SK-N-SH (cell line): ENCODE measurements at regions not wholly inside any gene's neighbourhood (a gene's known extent, or its start where the extent isn't known, plus 50 kb on each side); places are given as distances from the start of the nearest gene placed in this dataset.

ENCODE experiments used
- CTCF ChIA-PET: fragments of 300-600, 350-600 bp; formaldehyde crosslinking; extraction: SDS; loops from one replicate; lab custom pipeline; 2021; lab: Yijun Ruan, JAX
- POLR2A ChIA-PET: fragments of 350-600 bp; sonication (Branson Sonifier 250); formaldehyde crosslinking; extraction: SDS; loops from one replicate; lab custom pipeline; 2020; ENCODE audit warnings: antibody characterized with exemption, inconsistent platforms; lab: Yijun Ruan, JAX
- DNase-seq: peaks from one replicate; pipeline ENCODE4 v3.0.0; 2012
- H2AFZ ChIP-seq: fragments of 200-600 bp; sonication (generic); 2 replicates; pipeline ENCODE4 v1.8.1; 2016; ENCODE audit warnings: antibody characterized with exemption, mild to moderate bottlenecking, low read depth
- H3F3A ChIP-seq: fragments of 200-600 bp; sonication (generic); replicated peaks from 2 replicates; pipeline ENCODE3; 2016; ENCODE audit warnings: antibody characterized with exemption, mild to moderate bottlenecking; ENCODE audit not compliant: insufficient read depth
- H3K27ac ChIP-seq, 2 experiments: fragments of 200-500 bp in 1 of 2; fragments of 200-600 bp in 1 of 2; sonication (Bioruptor generic) in 1 of 2; sonication (generic), shearing (Covaris generic) in 1 of 2; 2 replicates each; pipeline versions ENCODE4 v1.5.1 to v1.6.1; 2014 to 2016; ENCODE audit warnings: low read depth in 2 of 2, inconsistent platforms in 1 of 2, low read length in 1 of 2, mild to moderate bottlenecking in 1 of 2, mixed read lengths in 1 of 2
- H3K27me3 ChIP-seq: fragments of 200-600 bp; sonication (generic), shearing (Covaris generic); 2 replicates; pipeline ENCODE4 v1.6.1; 2016; ENCODE audit warnings: mixed run types; ENCODE audit not compliant: insufficient read depth
- H3K36me3 ChIP-seq, 2 experiments: fragments of 200-500 bp in 1 of 2; fragments of 200-600 bp in 1 of 2; sonication (Bioruptor generic) in 1 of 2; sonication (generic) in 1 of 2; replicated peaks in 1 of 2; 2 replicates each; pipeline versions ENCODE3 to v1.5.1; 2014 to 2016; ENCODE audit warnings: low read length in 1 of 2, mild to moderate bottlenecking in 1 of 2; ENCODE audit not compliant: insufficient read depth in 2 of 2, control insufficient read depth in 1 of 2
- H3K4me1 ChIP-seq, 2 experiments: fragments of 200-500 bp in 1 of 2; fragments of 200-600 bp in 1 of 2; sonication (Bioruptor generic) in 1 of 2; sonication (generic), shearing (Covaris generic) in 1 of 2; 2 replicates each; pipeline versions ENCODE4 v1.5.1 to v1.6.1; 2014 to 2016; ENCODE audit warnings: low read depth in 1 of 2, low read length in 1 of 2, mixed run types in 1 of 2; ENCODE audit not compliant: insufficient read depth in 2 of 2, control insufficient read depth in 1 of 2
- H3K4me2 ChIP-seq: fragments of 200-600 bp; sonication (generic), shearing (Covaris generic); 2 replicates; pipeline ENCODE4 v1.6.1; 2017; ENCODE audit warnings: mixed run types
- H3K4me3 ChIP-seq, 2 experiments: fragments of 200-500 bp in 1 of 2; fragments of 200-600 bp in 1 of 2; sonication (Bioruptor generic) in 1 of 2; sonication (generic), shearing (Covaris generic) in 1 of 2; 2 replicates each; pipeline versions ENCODE4 v1.5.1 to v1.8.1; 2014 to 2016; ENCODE audit warnings: low read depth in 2 of 2, inconsistent platforms in 1 of 2, low read length in 1 of 2, mild to moderate bottlenecking in 1 of 2, mixed read lengths in 1 of 2, moderate library complexity in 1 of 2
- H3K79me2 ChIP-seq: fragments of 200-600 bp; sonication (generic); 2 replicates; pipeline ENCODE4 v1.8.1; 2017; ENCODE audit warnings: mild to moderate bottlenecking; ENCODE audit not compliant: insufficient read depth
- H3K9ac ChIP-seq: fragments of 200-600 bp; sonication (generic); 2 replicates; pipeline ENCODE4 v1.6.1; 2017; ENCODE audit warnings: mixed run types
- H3K9me2 ChIP-seq: fragments of 200-600 bp; sonication (generic); 2 replicates; pipeline ENCODE4 v1.6.1; 2017; ENCODE audit warnings: mixed run types
- H3K9me3 ChIP-seq: fragments of 200-600 bp; sonication (generic); 2 replicates; pipeline ENCODE4 v1.6.1; 2017; ENCODE audit warnings: mixed run types, mild to moderate bottlenecking, moderate library complexity
- H4K20me1 ChIP-seq: fragments of 200-600 bp; sonication (generic); 2 replicates; pipeline ENCODE4 v1.6.1; 2017; ENCODE audit warnings: mild to moderate bottlenecking, mixed run types; ENCODE audit not compliant: insufficient read depth
- CHD2 ChIP-seq: fragments of 150-350 bp; IDR thresholded peaks from 2 replicates; pipeline ENCODE4 v1.6.1; 2018; ENCODE audit warnings: low read length; ENCODE audit not compliant: partially characterized antibody
- CTCF ChIP-seq: fragments of 200-600 bp; sonication (generic); IDR thresholded peaks from 2 replicates; pipeline ENCODE4 v1.6.1; 2017; ENCODE audit warnings: antibody characterized with exemption, mild to moderate bottlenecking, moderate library complexity
- ELF1 ChIP-seq: IDR thresholded peaks from 2 replicates; pipeline ENCODE4 v1.4.0; 2012
- GABPA ChIP-seq: IDR thresholded peaks from 2 replicates; pipeline ENCODE4 v1.4.0; 2012; ENCODE audit warnings: low read depth, mild to moderate bottlenecking
- IRF3 ChIP-seq: fragments of 150-350 bp; IDR thresholded peaks from 2 replicates; pipeline ENCODE4 v1.6.1; 2016; ENCODE audit warnings: mild to moderate bottlenecking, low read depth, low read length
- JUND ChIP-seq: IDR thresholded peaks from 2 replicates; pipeline ENCODE4 v1.4.0; 2012
- MEF2A ChIP-seq: IDR thresholded peaks from 2 replicates; pipeline ENCODE4 v1.4.0; 2012; ENCODE audit warnings: low read depth, borderline replicate concordance
- MXI1 ChIP-seq: IDR thresholded peaks from 2 replicates; pipeline ENCODE4 v1.6.1; 2012; ENCODE audit warnings: mild to moderate bottlenecking, low read depth, low read length, improper control_type of control experiment
- POLR2AphosphoS5 ChIP-seq: IDR thresholded peaks from 2 replicates; pipeline ENCODE4 v1.6.1; 2012; ENCODE audit warnings: low read depth, low read length
- RAD21 ChIP-seq: IDR thresholded peaks from 2 replicates; pipeline ENCODE4 v1.6.1; 2012; ENCODE audit warnings: mild to moderate bottlenecking, low read length
- RCOR1 ChIP-seq: fragments of 150-350 bp; IDR thresholded peaks from 2 replicates; pipeline ENCODE4 v1.6.1; 2017; ENCODE audit warnings: antibody characterized with exemption, low read length
- RFX5 ChIP-seq: IDR thresholded peaks from 2 replicates; pipeline ENCODE4 v1.6.1; 2012; ENCODE audit warnings: mild to moderate bottlenecking, improper control_type of control experiment, low read length
- RXRA ChIP-seq: IDR thresholded peaks from 2 replicates; pipeline ENCODE4 v1.4.0; 2012; ENCODE audit warnings: low read depth, mild to moderate bottlenecking, borderline replicate concordance
- SIN3A ChIP-seq: IDR thresholded peaks from 2 replicates; pipeline ENCODE4 v1.6.1; 2012; ENCODE audit warnings: low read depth, mild to moderate bottlenecking, low read length, moderate library complexity, borderline replicate concordance
- TAF1 ChIP-seq: IDR thresholded peaks from 2 replicates; pipeline ENCODE4 v1.6.1; 2012; ENCODE audit warnings: low read depth, mild to moderate bottlenecking, low read length, moderate library complexity, borderline replicate concordance
- USF2 ChIP-seq: fragments of 150-350 bp; IDR thresholded peaks from 2 replicates; pipeline ENCODE4 v1.6.1; 2017; ENCODE audit warnings: antibody characterized with exemption, low read length, low read depth, borderline replicate concordance
- YY1 ChIP-seq: IDR thresholded peaks from 2 replicates; pipeline ENCODE4 v1.4.0; 2012; ENCODE audit warnings: low read depth, mild to moderate bottlenecking
- ZBTB33 ChIP-seq: IDR thresholded peaks from 2 replicates; pipeline ENCODE4 v1.4.0; 2012; ENCODE audit warnings: low read depth, borderline replicate concordance
- WGBS: methylation state at CpG from one replicate; pipeline ENCODE4 v1.1.6; 2017; ENCODE audit warnings: low lambda C conversion rate; 5-methylcytosine and 5-hydroxymethylcytosine counted together
- TF ChIP-seq, protein P1 (sequence below): IDR thresholded peaks from 2 replicates; pipeline ENCODE4 v1.4.0; 2012; ENCODE audit warnings: low read depth, borderline replicate concordance

GRCh38 chr1:55426619-55427018, 211.5 kb upstream of the USP24 start:
- ChIA-PET POLR2A (no interaction called here), CTCF (interaction anchor here (1.2 to 1.5 kb wide), 2 partner anchors 21 to 25 kb away, joined by 3 read pairs; no protein-coding TSS in a partner anchor)
- Histone ChIP-seq H3K27me3 (no peaks in the 10 kb centered on the region), H3K9me2 (no peaks in the 10 kb centered on the region), H3K27ac (no peak overlapping the region), H4K20me1 (no peaks in the 10 kb centered on the region), H3K4me2 (no peak overlapping the region), H3K9me3 (no peaks in the 10 kb centered on the region), H3K4me3 (no peak overlapping the region), H3K4me1 (peaks cover 9 to 22% of the 10 kb centered on the region in 2 experiments; a peak in 3 of 4 replicates), H3K36me3 (no peaks in the 10 kb centered on the region), H3F3A (peaks cover 10% of the 10 kb centered on the region), H3K79me2 (no peaks in the 10 kb centered on the region), H3K9ac (no peak overlapping the region), H2AFZ (no peak overlapping the region)
- WGBS, result 94% methylated on average over 2 of the region's 2 CpGs
- no peak for DNase-seq
- no peak for TF ChIP-seq TAF1
- TF ChIP-seq ELF1, result no peak
- no peak for TF ChIP-seq CHD2
- no peak for TF ChIP-seq CTCF
- no peak for TF ChIP-seq MXI1
- TF ChIP-seq RXRA, result no peak
- no peak for TF ChIP-seq JUND
- TF ChIP-seq MEF2A, result no peak
- TF ChIP-seq RFX5, result no peak
- no peak for TF ChIP-seq GABPA
- TF ChIP-seq, protein P1, sequence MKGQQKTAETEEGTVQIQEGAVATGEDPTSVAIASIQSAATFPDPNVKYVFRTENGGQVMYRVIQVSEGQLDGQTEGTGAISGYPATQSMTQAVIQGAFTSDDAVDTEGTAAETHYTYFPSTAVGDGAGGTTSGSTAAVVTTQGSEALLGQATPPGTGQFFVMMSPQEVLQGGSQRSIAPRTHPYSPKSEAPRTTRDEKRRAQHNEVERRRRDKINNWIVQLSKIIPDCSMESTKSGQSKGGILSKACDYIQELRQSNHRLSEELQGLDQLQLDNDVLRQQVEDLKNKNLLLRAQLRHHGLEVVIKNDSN, result no peak
- TF ChIP-seq YY1, result no peak
- no peak for TF ChIP-seq USF2
- TF ChIP-seq RAD21, result no peak
- TF ChIP-seq SIN3A, result no peak
- TF ChIP-seq RCOR1, result no peak
- TF ChIP-seq ZBTB33, result no peak
- TF ChIP-seq IRF3, result no peak
- TF ChIP-seq POLR2AphosphoS5, result no peak
